K562 (cell line): ENCODE measurements at regions not wholly inside any gene's neighbourhood (a gene's known extent, or its start where the extent isn't known, plus 50 kb on each side); places are given as distances from the start of the nearest gene placed in this dataset.

ENCODE experiments used
- ATAC-seq: fragments of 200-7000 bp; cut with Tn5 transposase; 3 replicates; pipeline ENCODE4 v1.9.1; 2020; ENCODE audit warnings: moderate library complexity
- BruUV-seq: library from RNA; stranded (reverse); fragments of 400-500 nt; replicated peaks from 2 replicates; lab custom pipeline; 2021; lab: Mats Ljungman, UMichigan
- CTCF ChIA-PET: fragments of 300-600 bp; formaldehyde crosslinking; extraction: SDS; loops from one replicate; lab custom pipeline; 2021; ENCODE audit warnings: low intra/inter-chr PET ratio; lab: Yijun Ruan, JAX
- POLR2A ChIA-PET: fragments of 300-600, 350-650 bp; sonication (Branson Sonifier 250); formaldehyde crosslinking; extraction: SDS; loops from one replicate; lab custom pipeline; 2021; ENCODE audit warnings: antibody characterized with exemption, inconsistent platforms; lab: Yijun Ruan, JAX
- DNase-seq, 4 experiments: peaks; one replicate each; pipeline versions ENCODE4 v3.0.0 to v3.0.0-alpha.2; 2011 to 2018; ENCODE audit warnings: low spot score in 3 of 4, mixed read lengths in 3 of 4; ENCODE audit errors: extremely low read depth in 1 of 4
- FAIRE-seq: peaks from 2 replicates; lab custom pipeline; 2011; peaks lifted over from hg19 to GRCh38; lab: Jason Lieb, UNC
- H2AFZ ChIP-seq: 2 replicates; pipeline ENCODE4 v1.6.0; 2011; ENCODE audit warnings: low read depth, low read length, control low read depth, inconsistent platforms
- H3K27ac ChIP-seq: fragments of 200-600 bp; 3 replicates; pipeline ENCODE4 v1.8.0; 2011; ENCODE audit warnings: low read depth, mild to moderate bottlenecking, control low read depth, inconsistent platforms, low read length, moderate library complexity, mixed read lengths; ENCODE audit errors: extremely low read depth
- H3K27me3 ChIP-seq, 2 experiments: fragments of 300-600 bp in 1 of 2; 2 replicates in 1 of 2; 3 replicates in 1 of 2; pipeline versions ENCODE4 v1.6.0 to v1.8.0; 2011; ENCODE audit warnings: inconsistent platforms in 2 of 2, low read length in 2 of 2, mild to moderate bottlenecking in 1 of 2, mixed read lengths in 1 of 2, moderate library complexity in 1 of 2; ENCODE audit not compliant: control insufficient read depth in 2 of 2, insufficient read depth in 2 of 2
- H3K36me3 ChIP-seq: fragments of 300-600 bp; 3 replicates; pipeline ENCODE4 v1.8.0; 2011; ENCODE audit warnings: mild to moderate bottlenecking, low read length, inconsistent platforms; ENCODE audit not compliant: control insufficient read depth, insufficient read depth
- H3K4me1 ChIP-seq, 2 experiments: fragments of 200-600 bp in 1 of 2; replicated peaks in 1 of 2; 2 replicates in 1 of 2; 3 replicates in 1 of 2; pipeline versions ENCODE4 v1.5.1 to v1.8.0; 2011; ENCODE audit warnings: inconsistent platforms in 2 of 2, low read length in 2 of 2, mild to moderate bottlenecking in 1 of 2, mixed read lengths in 1 of 2, moderate library complexity in 1 of 2; ENCODE audit not compliant: control insufficient read depth in 2 of 2, insufficient read depth in 2 of 2
- H3K4me2 ChIP-seq: 2 replicates; pipeline ENCODE4 v1.6.1; 2011; ENCODE audit warnings: low read length, control low read depth, inconsistent platforms, mixed read lengths; ENCODE audit not compliant: insufficient read depth
- H3K4me3 ChIP-seq: fragments of 200-600 bp; sonication (generic), shearing (Covaris generic); 2 replicates; pipeline ENCODE4 v1.5.1; 2016; ENCODE audit warnings: control low read depth, inconsistent platforms
- H3K79me2 ChIP-seq: fragments of 200-600 bp; 3 replicates; pipeline ENCODE4 v1.8.0; 2011; ENCODE audit warnings: low read length, inconsistent platforms; ENCODE audit not compliant: control insufficient read depth, insufficient read depth
- H3K9ac ChIP-seq, 2 experiments: 2 replicates each; pipeline versions ENCODE4 v1.6.0 to v1.6.1; 2011; ENCODE audit warnings: low read depth in 2 of 2, low read length in 2 of 2, control low read depth in 1 of 2, inconsistent platforms in 1 of 2, mild to moderate bottlenecking in 1 of 2, mixed read lengths in 1 of 2; ENCODE audit not compliant: insufficient read depth in 1 of 2
- H3K9me1 ChIP-seq: one replicate; pipeline ENCODE4 v1.6.0; 2011; ENCODE audit warnings: inconsistent platforms, mild to moderate bottlenecking, low read length, moderate library complexity; ENCODE audit not compliant: control insufficient read depth, insufficient read depth
- H3K9me3 ChIP-seq: replicated peaks from 2 replicates; pipeline ENCODE4 v1.5.1; 2011; ENCODE audit warnings: low read depth, low read length, inconsistent platforms; ENCODE audit not compliant: control insufficient read depth, insufficient read depth
- H4K20me1 ChIP-seq: replicated peaks from 2 replicates; pipeline ENCODE4 v1.6.1; 2011; ENCODE audit warnings: low read length, inconsistent platforms, mixed read lengths; ENCODE audit not compliant: control insufficient read depth, insufficient read depth
- ARNT ChIP-seq, 2 experiments: fragments of 450-650 bp; IDR thresholded peaks; 2 replicates each; pipeline ENCODE4 v1.6.1; 2016; ENCODE audit warnings: mild to moderate bottlenecking in 1 of 2
- EHMT2 ChIP-seq: fragments of 450-650 bp; IDR thresholded peaks from 2 replicates; pipeline ENCODE4 v1.6.1; 2018; ENCODE audit warnings: antibody characterized with exemption
- MCM3 ChIP-seq: fragments of 450-650 bp; IDR thresholded peaks from 2 replicates; pipeline ENCODE4 v1.6.1; 2016
- NCOA1 ChIP-seq: fragments of 450-650 bp; IDR thresholded peaks from 2 replicates; pipeline ENCODE4 v1.6.1; 2016; ENCODE audit warnings: low read depth
- NR2C2 ChIP-seq, 2 experiments: fragments of 200-800 bp in 1 of 2; sonication (Bioruptor generic) in 1 of 2; sonication (generic) in 1 of 2; formaldehyde crosslinking in 1 of 2; IDR thresholded peaks; 2 replicates each; pipeline versions ENCODE4 v1.6.1 to v1.8.0; 2016 to 2022; ENCODE audit warnings: mild to moderate bottlenecking in 1 of 2, missing compliant biosample characterization in 1 of 2, missing genetic modification characterization in 1 of 2, missing genetic modification reagents in 1 of 2
- POU5F1 ChIP-seq: fragments of 150-350 bp; IDR thresholded peaks from 2 replicates; pipeline ENCODE4 v1.6.1; 2014; ENCODE audit warnings: borderline replicate concordance, low read length, low read depth, mild to moderate bottlenecking; ENCODE audit not compliant: partially characterized antibody
- RBM34 ChIP-seq: fragments of 200-400 bp; formaldehyde crosslinking; IDR thresholded peaks from 2 replicates; pipeline ENCODE4 v1.6.1; 2018; ENCODE audit warnings: low read length, borderline replicate concordance; ENCODE audit not compliant: insufficient read depth
- SMARCE1 ChIP-seq: fragments of 450-650 bp; IDR thresholded peaks from 2 replicates; pipeline ENCODE4 v1.7.1; 2016; ENCODE audit warnings: mild to moderate bottlenecking
- ZBTB17 ChIP-seq: fragments of 450-650 bp; formaldehyde crosslinking; IDR thresholded peaks from 2 replicates; pipeline ENCODE4 v1.4.0; 2020; ENCODE audit warnings: mild to moderate bottlenecking
- ZNF431 ChIP-seq: sonication (generic); formaldehyde crosslinking; IDR thresholded peaks from 2 replicates; pipeline ENCODE4 v1.8.0; 2022; ENCODE audit warnings: mild to moderate bottlenecking, missing genetic modification reagents
- ZNF551 ChIP-seq: fragments of 250-450 bp; sonication (Bioruptor Pico); IDR thresholded peaks from 2 replicates; pipeline ENCODE4 v1.5.0; 2021; ENCODE audit warnings: mild to moderate bottlenecking, moderate library complexity
- ZNF77 ChIP-seq: fragments of 250-450 bp; sonication (Bioruptor Pico); IDR thresholded peaks from 2 replicates; pipeline ENCODE4 v1.5.0; 2020
- WGBS: fragments of 100-300 bp; shearing (Covaris generic); methylation state at CpG from one replicate; pipeline ENCODE4 v1.1.6; 2016; ENCODE audit warnings: low coverage, mixed read lengths; ENCODE audit not compliant: insufficient coverage; ENCODE audit errors: missing lambda C conversion rate; 5-methylcytosine and 5-hydroxymethylcytosine counted together
- in situ Hi-C: fragments of 300-500 bp; cut with MboI; formaldehyde crosslinking; loops from 4 replicates; pipeline ENCODE4 v1.15.0; 2018; ENCODE audit warnings: inconsistent platforms, mixed read lengths
- intact Hi-C: fragments of 100-400 bp; cut with micrococcal nuclease; formaldehyde crosslinking; loops from 2 replicates; pipeline ENCODE4 v1.14.2; 2022
- TF ChIP-seq, protein P1 (sequence below), 2 experiments: fragments of 250-450 bp in 1 of 2; fragments of 450-650 bp in 1 of 2; sonication (Bioruptor Pico) in 1 of 2; IDR thresholded peaks; 2 replicates each; pipeline versions ENCODE4 v1.6.1 to v1.8.0; 2016 to 2021; ENCODE audit warnings: mild to moderate bottlenecking in 2 of 2, moderate library complexity in 2 of 2, missing compliant biosample characterization in 1 of 2, missing genetic modification characterization in 1 of 2
- TF ChIP-seq, protein P2 (sequence below): sonication (generic); formaldehyde crosslinking; IDR thresholded peaks from 2 replicates; pipeline ENCODE4 v1.8.0; 2022; ENCODE audit warnings: mild to moderate bottlenecking, missing genetic modification reagents
- TF ChIP-seq, protein P3 (sequence below): fragments of 250-450 bp; sonication (Bioruptor Pico); IDR thresholded peaks from 2 replicates; pipeline ENCODE4 v1.5.0; 2020; ENCODE audit warnings: mild to moderate bottlenecking, borderline replicate concordance

DNA sequence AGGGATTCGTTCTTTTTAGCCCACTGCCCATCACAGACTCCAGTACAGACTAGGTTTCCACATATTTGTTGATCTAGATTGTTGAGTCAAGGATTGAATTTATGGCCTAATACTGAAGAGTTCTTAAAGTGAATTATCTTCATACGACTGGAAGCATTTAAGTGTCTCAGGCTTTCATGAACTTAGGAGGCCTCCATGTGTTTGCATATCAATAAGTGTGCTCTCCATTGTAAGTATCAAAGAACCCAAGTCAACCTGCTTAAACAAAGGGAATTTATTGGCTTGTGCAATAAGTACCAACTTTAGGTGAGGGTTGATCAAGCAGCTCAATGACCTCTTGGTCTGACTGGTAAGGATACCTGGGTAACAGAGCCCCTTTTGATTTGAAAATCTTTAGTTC, 382.1 kb downstream of the PDCD6IP start:
- ATAC-seq (no peak), FAIRE-seq (no peak), DNase-seq (no peak)
- Histone ChIP-seq H3K4me2 (no peak overlapping the region), H3K4me1 (no peaks in the 10 kb centered on the region), H3K9me3 (no peaks in the 10 kb centered on the region), H3K9ac (no peak overlapping the region), H3K36me3 (no peaks in the 10 kb centered on the region), H3K27me3 (no peaks in the 10 kb centered on the region), H3K27ac (no peak overlapping the region), H2AFZ (no peak overlapping the region), H3K9me1 (no peaks in the 10 kb centered on the region), H4K20me1 (no peaks in the 10 kb centered on the region), H3K79me2 (no peaks in the 10 kb centered on the region), H3K4me3 (no peak overlapping the region)
- TF ChIP-seq ZNF431 (no peak), ARNT (IDR thresholded peaks at IDR 0.05) (no peak)
- TF ChIP-seq, protein P1, sequence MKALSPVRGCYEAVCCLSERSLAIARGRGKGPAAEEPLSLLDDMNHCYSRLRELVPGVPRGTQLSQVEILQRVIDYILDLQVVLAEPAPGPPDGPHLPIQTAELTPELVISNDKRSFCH (CRISPR knock-in tag; IDR thresholded peaks at IDR 0.05), result no peak
- TF ChIP-seq, protein P1 (tag; IDR thresholded peaks at IDR 0.05), result no peak
- WGBS, result 0% methylated on average over 2 of the region's 2 CpGs
- BruUV-seq, result no TSS peak
- intact Hi-C loops (no loop called here), in situ Hi-C loops (no loop called here)
- ChIA-PET POLR2A (no interaction called here), CTCF (no interaction called here)

DNA sequence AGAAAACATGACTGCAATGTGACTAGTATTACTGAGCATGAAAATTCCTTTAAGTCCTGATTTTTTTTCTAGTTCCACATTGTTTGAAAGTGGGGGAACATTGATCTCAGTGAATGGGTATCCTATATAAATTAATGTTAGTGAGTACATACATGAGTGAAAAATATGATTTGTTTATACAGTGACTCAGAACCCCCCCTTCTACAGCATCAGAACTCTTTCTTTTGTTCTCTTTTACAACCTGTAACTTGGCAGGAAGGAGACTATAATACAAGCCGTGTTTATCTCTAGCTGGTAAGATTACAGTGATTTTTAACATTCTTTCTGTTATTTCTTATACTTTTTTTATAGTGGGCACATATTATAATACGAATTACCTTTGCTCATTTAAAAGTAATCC, 384.7 kb downstream of the PDCD6IP start:
- BruUV-seq, result no TSS peak
- DNase-seq, result no peak
- H3K9me3 ChIP-seq, result no peaks in the 10 kb centered on the region
- in situ Hi-C loops, result no loop called here
- H3K4me1 ChIP-seq, result no peaks in the 10 kb centered on the region
- intact Hi-C loops, result no loop called here
- H3K9me1 ChIP-seq, result no peaks in the 10 kb centered on the region
- ChIA-PET CTCF (interaction anchor here (1.0 kb wide), 1 partner anchor 299 kb away, joined by 4 read pairs; no protein-coding TSS in a partner anchor), POLR2A (no interaction called here)
- no peaks in the 10 kb centered on the region for H3K27me3 ChIP-seq
- no peak for FAIRE-seq
- no peak overlapping the region for H3K4me3 ChIP-seq
- H4K20me1 ChIP-seq, result no peaks in the 10 kb centered on the region
- no peak for ATAC-seq
- no peak overlapping the region for H3K4me2 ChIP-seq
- no peak overlapping the region for H2AFZ ChIP-seq
- H3K9ac ChIP-seq, result no peak overlapping the region
- WGBS, result 0% methylated on average over 2 of the region's 2 CpGs
- no peak overlapping the region for H3K27ac ChIP-seq
- H3K36me3 ChIP-seq, result no peaks in the 10 kb centered on the region
- H3K79me2 ChIP-seq, result no peaks in the 10 kb centered on the region
- TF ChIP-seq MCM3, result no peak
- no peak for TF ChIP-seq POU5F1
- TF ChIP-seq, protein P2, sequence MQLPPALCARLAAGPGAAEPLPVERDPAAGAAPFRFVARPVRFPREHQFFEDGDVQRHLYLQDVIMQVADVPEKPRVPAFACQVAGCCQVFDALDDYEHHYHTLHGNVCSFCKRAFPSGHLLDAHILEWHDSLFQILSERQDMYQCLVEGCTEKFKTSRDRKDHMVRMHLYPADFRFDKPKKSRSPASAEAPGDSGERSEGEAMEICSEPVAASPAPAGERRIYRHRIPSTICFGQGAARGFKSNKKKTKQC, result no peak
- TF ChIP-seq, protein P3, sequence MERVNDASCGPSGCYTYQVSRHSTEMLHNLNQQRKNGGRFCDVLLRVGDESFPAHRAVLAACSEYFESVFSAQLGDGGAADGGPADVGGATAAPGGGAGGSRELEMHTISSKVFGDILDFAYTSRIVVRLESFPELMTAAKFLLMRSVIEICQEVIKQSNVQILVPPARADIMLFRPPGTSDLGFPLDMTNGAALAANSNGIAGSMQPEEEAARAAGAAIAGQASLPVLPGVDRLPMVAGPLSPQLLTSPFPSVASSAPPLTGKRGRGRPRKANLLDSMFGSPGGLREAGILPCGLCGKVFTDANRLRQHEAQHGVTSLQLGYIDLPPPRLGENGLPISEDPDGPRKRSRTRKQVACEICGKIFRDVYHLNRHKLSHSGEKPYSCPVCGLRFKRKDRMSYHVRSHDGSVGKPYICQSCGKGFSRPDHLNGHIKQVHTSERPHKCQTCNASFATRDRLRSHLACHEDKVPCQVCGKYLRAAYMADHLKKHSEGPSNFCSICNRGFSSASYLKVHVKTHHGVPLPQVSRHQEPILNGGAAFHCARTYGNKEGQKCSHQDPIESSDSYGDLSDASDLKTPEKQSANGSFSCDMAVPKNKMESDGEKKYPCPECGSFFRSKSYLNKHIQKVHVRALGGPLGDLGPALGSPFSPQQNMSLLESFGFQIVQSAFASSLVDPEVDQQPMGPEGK (CRISPR knock-in tag), result no peak
- no peak for TF ChIP-seq ZNF77 (CRISPR knock-in tag)
- no peak for TF ChIP-seq NR2C2 (CRISPR knock-in tag; IDR thresholded peaks at IDR 0.05)
- no peak for TF ChIP-seq NR2C2 (tag; IDR thresholded peaks at IDR 0.05)
- TF ChIP-seq NCOA1, result no peak
- no peak for TF ChIP-seq RBM34
- TF ChIP-seq ZBTB17, result no peak
- no peak for TF ChIP-seq ZNF551 (CRISPR knock-in tag)
- no peak for TF ChIP-seq SMARCE1
- TF ChIP-seq EHMT2, result no peak
